ENCODE measurements at regions not wholly inside any gene's neighbourhood (a gene's known extent, or its start where the extent isn't known, plus 50 kb on each side); places are given as distances from the start of the nearest gene placed in this dataset.

GRCh38 chr13:30024125-30024865 is 173.9 kb upstream of the UBL3 start:
- TF ChIP-seq CTCF (IDR thresholded peaks at IDR 0.05; ENCODE audit: low read depth, low read length) = no peak
- no peak for TF ChIP-seq EZH2phosphoT487 (IDR thresholded peaks at IDR 0.05; ENCODE audit: low read depth)
